GM12865 (cell line): ENCODE measurements at regions not wholly inside any gene's neighbourhood (a gene's known extent, or its start where the extent isn't known, plus 50 kb on each side); places are given as distances from the start of the nearest gene placed in this dataset.

Source experiments
- DNase-seq: peaks from one replicate; pipeline ENCODE4 v3.0.0; 2010; ENCODE audit warnings: low read depth
- H3K4me3 ChIP-seq: 2 replicates; pipeline ENCODE4 v1.5.1; 2011; ENCODE audit warnings: mild to moderate bottlenecking, low read depth, low read length, control low read depth
- TF ChIP-seq, protein P1 (sequence below): IDR thresholded peaks from 2 replicates; pipeline ENCODE4 v1.5.1; 2011; ENCODE audit warnings: low read length, control low read depth, low read depth, inconsistent platforms; ENCODE audit not compliant: insufficient read depth; ENCODE audit errors: missing control alignments

DNA sequence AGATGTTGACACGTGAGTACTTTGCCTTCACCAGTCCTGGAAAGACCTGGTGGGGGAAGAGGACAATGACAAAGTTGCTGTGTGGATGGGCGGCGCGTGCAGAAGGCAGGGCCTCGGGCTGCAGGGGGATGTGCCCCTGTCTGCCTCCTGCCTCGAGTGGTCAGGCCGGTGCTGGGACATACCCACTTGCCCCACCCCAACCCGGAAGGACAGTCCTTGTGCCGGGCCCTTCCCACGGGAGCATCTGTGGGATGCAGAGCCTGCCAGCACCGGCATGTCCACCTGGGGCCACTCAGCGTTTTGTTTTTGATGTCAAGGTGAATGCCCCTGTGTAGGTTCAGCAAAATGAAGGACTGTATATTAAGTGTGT, 60.5 kb upstream of the BHLHE23 start:
- TF ChIP-seq, protein P1, sequence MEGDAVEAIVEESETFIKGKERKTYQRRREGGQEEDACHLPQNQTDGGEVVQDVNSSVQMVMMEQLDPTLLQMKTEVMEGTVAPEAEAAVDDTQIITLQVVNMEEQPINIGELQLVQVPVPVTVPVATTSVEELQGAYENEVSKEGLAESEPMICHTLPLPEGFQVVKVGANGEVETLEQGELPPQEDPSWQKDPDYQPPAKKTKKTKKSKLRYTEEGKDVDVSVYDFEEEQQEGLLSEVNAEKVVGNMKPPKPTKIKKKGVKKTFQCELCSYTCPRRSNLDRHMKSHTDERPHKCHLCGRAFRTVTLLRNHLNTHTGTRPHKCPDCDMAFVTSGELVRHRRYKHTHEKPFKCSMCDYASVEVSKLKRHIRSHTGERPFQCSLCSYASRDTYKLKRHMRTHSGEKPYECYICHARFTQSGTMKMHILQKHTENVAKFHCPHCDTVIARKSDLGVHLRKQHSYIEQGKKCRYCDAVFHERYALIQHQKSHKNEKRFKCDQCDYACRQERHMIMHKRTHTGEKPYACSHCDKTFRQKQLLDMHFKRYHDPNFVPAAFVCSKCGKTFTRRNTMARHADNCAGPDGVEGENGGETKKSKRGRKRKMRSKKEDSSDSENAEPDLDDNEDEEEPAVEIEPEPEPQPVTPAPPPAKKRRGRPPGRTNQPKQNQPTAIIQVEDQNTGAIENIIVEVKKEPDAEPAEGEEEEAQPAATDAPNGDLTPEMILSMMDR: no peak
- no peak for DNase-seq
- H3K4me3 ChIP-seq: no peak overlapping the region

DNA sequence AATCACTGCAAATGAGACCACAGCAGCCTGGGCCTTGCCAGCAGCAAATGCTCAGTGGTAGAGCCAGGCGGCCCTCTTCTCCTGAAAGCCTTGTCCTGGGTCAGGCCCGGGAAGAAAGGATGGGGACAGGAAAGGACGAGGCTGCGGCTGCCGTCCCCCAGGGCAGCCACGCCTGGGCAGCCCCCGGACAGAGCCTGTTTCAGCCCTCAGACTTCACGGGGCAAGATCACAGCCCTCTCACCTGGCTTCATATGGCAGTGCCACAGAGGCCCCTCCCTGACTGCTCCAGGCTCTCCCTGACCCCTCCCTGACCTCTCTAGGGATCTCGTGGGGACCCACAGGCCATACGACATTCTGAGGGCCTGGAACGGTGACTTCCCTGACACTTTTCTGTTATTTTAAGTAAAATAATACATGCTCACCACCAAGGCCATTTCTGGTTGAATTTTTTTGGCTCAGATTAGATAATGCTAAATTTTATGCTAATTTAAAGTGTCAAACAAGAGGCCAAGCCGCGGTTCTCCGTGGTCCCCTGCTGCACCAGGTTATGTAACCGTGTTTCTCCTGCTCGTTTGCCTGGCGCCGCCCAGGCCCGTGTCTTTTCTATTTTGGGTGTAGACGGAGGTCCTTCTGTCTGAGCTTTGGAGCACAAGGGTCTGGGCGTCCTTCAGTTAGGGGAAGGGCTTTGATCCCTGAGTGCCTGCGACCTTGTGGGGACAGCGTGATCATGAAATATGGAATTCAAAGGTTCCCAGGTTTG, 59.9 kb upstream of the BHLHE23 start:
- TF ChIP-seq, protein P1: no peak
- H3K4me3 ChIP-seq: no peak overlapping the region
- no peak for DNase-seq

DNA sequence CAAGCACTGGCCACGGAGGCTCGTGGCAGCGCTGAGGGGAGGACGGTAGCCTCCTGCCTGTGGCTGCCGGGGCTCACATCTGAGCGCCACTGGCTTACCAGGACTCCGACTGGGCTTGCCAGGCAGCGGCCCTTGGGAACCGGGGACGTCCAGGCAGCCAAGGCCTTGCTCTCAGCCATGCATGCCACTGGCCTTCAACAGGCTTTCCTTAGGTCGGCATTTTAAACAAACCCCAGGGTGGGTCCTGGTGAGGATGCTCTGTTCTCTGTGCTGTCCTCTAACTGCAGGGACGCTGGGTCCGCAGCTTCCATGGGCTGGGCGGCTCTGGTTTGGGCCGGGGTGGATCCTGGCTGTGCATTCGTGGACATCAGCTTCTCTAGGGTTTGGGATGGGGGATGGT, 59.1 kb upstream of the BHLHE23 start:
- DNase-seq: no peak
- H3K4me3 ChIP-seq: no peak overlapping the region
- TF ChIP-seq, protein P1: no peak

DNA sequence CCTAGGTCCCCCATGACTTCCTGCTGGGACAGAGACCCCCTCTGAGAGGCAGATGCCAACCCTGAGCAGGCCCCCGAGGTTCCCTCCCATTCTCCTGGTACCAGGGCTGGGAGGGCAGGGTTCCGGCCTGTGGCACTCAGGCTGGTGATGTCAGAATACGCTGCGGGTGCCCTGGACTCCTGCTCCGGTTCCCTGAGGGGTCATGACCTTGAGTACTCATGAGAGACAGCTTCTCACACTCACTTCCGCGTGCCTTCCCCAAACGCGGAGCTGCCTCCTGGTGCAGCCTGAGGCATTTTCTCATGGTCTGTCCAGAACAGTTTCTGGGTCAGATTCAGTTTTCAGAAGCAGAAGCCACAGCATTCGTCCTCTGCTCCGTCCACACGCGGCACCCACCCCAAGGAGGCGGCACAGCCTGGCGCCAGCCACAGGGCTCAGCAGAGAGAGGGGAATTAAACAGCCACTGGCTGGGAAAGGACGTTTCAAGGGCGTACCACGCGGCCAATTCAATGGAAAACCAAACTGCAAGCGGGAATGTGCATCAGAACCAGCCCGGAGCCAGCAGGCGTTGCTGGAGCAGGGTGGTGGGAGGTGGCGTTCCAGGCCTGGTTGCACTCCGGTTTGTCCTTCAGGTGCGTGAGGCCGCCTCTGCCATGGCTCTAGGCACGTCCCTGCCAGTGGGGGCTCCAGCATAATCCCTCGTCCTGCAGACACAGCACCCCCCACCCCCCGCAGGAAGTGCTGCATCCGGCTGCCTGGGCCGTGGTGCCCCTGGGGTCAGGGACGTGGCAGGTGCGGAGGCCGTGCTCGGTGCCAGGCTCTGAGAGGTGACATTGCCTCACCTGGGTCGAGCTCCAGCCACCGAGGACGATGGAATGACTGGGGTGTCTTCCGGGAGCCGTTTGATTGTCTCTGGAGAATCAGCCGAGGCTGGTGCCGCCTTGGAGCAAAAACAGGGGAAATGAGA, 58.3 kb upstream of the BHLHE23 start:
- TF ChIP-seq, protein P1: no peak
- no peak for DNase-seq
- H3K4me3 ChIP-seq: no peak overlapping the region

DNA sequence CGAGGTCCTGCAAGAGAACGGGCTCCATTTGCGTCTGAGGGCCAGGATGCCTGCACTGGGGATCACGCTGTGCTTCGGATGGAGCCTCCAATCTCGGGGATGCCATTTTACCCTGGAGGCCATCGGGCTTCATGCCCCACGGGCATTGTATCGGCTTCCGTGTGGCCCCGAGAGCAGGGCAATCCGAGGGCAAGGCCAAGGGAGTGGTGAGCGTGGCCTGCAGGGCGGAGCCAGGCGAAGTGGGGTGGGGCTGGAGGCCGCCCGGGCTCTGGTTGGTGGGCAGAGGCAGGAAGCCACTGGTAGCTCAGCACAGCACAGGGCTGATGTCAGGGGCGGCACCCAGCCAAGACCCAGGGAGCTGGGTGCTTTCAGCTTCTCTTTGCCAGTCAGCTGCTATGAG, 57.5 kb upstream of the BHLHE23 start:
- TF ChIP-seq, protein P1: no peak
- DNase-seq: no peak
- no peak overlapping the region for H3K4me3 ChIP-seq

DNA sequence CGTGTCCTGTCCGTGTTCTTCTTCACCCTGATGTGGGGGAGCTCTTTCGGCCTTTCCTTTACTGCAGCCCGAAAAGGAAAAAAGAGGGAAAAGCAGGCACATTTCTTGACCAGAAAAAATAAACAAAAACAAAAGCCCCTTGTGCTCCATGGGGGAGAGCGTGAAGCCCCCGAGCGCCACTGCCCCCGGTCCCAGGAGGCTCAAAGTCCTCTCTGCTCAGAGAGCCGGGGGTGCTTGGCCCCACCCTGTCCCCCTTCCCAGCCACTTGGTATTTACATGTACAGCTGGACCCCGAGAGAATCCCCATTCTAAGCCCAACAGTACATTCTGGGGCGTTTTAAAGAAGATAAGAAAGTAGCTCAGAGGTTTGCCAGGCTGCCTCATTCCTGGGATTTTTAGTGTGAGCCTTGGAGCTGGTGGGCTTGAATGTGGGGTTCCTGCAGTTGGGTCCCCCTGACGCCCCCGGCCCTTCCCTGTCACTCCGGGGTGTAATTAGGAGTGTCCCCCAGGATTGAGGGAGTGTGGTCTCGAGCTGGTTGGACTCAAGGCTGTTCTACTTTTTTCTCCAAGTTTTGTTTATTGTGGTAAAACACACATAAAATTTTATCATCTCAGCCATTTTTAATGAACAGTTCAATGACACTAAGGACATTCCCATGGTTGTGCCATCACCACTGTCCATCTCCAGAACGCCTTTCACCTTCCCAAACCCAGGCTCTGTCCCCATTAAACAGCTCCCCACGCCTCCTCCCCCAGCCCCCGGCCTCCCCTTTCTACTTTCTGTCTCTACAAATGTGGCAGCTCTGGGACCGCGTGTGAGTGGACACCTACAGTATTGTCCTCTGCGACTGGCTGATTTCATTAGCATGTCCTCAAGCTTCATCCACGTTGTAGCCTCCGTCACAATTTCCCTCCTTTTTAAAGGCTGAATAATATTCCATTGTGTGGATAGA, 55.7 kb upstream of the BHLHE23 start:
- no peak for DNase-seq
- TF ChIP-seq, protein P1: no peak
- H3K4me3 ChIP-seq: no peak overlapping the region
